PFSK-1 (cell line): ENCODE measurements at regions not wholly inside any gene's neighbourhood (a gene's known extent, or its start where the extent isn't known, plus 50 kb on each side); places are given as distances from the start of the nearest gene placed in this dataset.

Experiments used
- POLR2AphosphoS5 ChIP-seq: IDR thresholded peaks from 2 replicates; pipeline ENCODE4 v1.6.1; 2012; ENCODE audit warnings: low read depth, mild to moderate bottlenecking, control low read depth, low read length, moderate library complexity
- SIN3A ChIP-seq: IDR thresholded peaks from 2 replicates; pipeline ENCODE4 v1.6.1; 2012; ENCODE audit warnings: mild to moderate bottlenecking, low read length, moderate library complexity, borderline replicate concordance; ENCODE audit not compliant: insufficient read depth
- TAF1 ChIP-seq: IDR thresholded peaks from 2 replicates; pipeline ENCODE4 v1.6.1; 2012; ENCODE audit warnings: low read length, control low read depth, borderline replicate concordance; ENCODE audit not compliant: insufficient read depth
- TF ChIP-seq, protein P1 (sequence below), 2 experiments: IDR thresholded peaks; 2 replicates each; pipeline versions ENCODE4 v1.6.1 to v1.8.0; 2011 to 2012; ENCODE audit warnings: low read depth in 2 of 2, low read length in 2 of 2, control low read depth in 1 of 2, inconsistent platforms in 1 of 2, mild to moderate bottlenecking in 1 of 2, moderate library complexity in 1 of 2; ENCODE audit not compliant: insufficient read depth in 1 of 2

DNA sequence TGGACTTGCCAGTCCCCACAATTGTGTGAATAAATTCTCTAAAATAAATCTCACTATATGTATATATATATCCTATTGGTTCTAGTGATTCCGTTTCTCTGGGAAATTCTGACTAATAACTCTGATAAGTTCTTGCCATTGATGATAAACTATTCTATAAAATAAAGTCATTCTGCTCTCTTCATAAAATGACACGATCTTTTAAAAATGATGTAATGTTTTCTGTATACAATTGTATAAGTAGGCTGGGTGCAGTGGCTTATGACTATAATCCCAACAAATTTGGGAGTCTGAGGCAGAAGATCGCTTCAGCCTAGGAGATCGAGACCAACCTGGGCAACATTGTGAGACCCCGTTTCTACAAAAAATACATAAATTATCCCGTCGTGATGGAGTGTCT is 541.0 kb upstream of the ADGRL4 start:
- TF ChIP-seq, protein P1, sequence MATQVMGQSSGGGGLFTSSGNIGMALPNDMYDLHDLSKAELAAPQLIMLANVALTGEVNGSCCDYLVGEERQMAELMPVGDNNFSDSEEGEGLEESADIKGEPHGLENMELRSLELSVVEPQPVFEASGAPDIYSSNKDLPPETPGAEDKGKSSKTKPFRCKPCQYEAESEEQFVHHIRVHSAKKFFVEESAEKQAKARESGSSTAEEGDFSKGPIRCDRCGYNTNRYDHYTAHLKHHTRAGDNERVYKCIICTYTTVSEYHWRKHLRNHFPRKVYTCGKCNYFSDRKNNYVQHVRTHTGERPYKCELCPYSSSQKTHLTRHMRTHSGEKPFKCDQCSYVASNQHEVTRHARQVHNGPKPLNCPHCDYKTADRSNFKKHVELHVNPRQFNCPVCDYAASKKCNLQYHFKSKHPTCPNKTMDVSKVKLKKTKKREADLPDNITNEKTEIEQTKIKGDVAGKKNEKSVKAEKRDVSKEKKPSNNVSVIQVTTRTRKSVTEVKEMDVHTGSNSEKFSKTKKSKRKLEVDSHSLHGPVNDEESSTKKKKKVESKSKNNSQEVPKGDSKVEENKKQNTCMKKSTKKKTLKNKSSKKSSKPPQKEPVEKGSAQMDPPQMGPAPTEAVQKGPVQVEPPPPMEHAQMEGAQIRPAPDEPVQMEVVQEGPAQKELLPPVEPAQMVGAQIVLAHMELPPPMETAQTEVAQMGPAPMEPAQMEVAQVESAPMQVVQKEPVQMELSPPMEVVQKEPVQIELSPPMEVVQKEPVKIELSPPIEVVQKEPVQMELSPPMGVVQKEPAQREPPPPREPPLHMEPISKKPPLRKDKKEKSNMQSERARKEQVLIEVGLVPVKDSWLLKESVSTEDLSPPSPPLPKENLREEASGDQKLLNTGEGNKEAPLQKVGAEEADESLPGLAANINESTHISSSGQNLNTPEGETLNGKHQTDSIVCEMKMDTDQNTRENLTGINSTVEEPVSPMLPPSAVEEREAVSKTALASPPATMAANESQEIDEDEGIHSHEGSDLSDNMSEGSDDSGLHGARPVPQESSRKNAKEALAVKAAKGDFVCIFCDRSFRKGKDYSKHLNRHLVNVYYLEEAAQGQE (IDR thresholded peaks at IDR 0.05; ENCODE audit: insufficient read depth in 1 of 2, low read depth in 2 of 2, low read length in 2 of 2), result no peak
- TF ChIP-seq POLR2AphosphoS5 (no peak), TAF1 (no peak), SIN3A (no peak)
